MM.1S (cell line): ENCODE measurements at regions not wholly inside any gene's neighbourhood (a gene's known extent, or its start where the extent isn't known, plus 50 kb on each side); places are given as distances from the start of the nearest gene placed in this dataset.

Source experiments
- EZH2 ChIP-seq: fragments of 300-600 bp; sonication (generic); optimal IDR thresholded peaks from 2 replicates; pipeline ENCODE3; 2017; ENCODE audit warnings: low read depth, mild to moderate bottlenecking, antibody characterized with exemption, low read length, mixed read lengths
- EZH2phosphoT487 ChIP-seq: fragments of 300-600 bp; sonication (generic); IDR thresholded peaks from 2 replicates; pipeline ENCODE4 v1.6.1; 2018; ENCODE audit warnings: antibody characterized with exemption, low read length
- TF ChIP-seq, protein P1 (sequence below): fragments of 300-600 bp; sonication (generic); IDR thresholded peaks from 2 replicates; pipeline ENCODE4 v1.5.1; 2016; ENCODE audit warnings: antibody characterized with exemption, low read length, mixed read lengths

DNA sequence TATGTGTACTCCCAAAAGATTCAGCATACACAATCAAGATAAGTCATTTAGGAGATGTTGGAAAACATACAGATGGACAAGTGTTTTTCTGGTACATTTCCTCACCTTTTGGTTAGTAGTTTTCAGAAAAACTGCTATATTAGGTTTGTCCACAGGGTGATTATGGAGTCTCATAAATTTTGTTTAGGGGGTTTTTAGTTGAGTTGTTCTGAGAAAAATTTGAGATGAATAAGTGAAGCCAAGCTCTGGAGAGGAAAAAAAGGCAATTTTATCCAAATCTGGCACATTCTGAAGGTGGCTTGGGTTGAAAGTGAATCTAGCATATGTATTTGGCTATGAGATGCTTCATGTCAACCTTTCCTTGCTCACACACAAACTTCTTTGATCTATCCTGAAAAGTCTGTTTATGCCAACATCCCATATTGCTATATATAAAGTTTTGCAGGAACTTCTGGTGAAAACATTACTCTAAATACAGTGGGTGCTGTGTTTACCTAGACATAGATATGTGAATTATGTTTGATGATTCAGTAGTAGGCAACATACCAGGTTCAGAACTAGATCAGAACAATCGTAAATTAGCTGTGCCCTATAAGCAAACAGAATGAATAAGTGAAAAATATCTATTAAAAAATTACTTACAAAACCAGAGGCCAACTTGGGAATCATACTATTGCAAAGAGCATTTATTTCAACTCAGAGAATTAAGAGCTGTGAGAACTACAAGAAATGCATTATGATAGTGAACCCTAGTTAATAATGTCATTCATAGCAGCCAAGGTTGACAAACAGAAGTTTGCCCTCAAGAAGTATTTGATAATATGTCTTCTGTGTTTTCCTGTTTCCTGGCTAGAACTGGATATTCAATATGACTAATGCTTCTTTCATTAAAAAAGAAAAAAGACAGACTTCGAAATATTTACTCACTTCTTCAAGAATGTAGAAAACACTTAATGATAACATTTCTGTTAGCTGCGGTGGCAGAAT lies 552.0 kb downstream of the IRS1 start:
- TF ChIP-seq, protein P1, sequence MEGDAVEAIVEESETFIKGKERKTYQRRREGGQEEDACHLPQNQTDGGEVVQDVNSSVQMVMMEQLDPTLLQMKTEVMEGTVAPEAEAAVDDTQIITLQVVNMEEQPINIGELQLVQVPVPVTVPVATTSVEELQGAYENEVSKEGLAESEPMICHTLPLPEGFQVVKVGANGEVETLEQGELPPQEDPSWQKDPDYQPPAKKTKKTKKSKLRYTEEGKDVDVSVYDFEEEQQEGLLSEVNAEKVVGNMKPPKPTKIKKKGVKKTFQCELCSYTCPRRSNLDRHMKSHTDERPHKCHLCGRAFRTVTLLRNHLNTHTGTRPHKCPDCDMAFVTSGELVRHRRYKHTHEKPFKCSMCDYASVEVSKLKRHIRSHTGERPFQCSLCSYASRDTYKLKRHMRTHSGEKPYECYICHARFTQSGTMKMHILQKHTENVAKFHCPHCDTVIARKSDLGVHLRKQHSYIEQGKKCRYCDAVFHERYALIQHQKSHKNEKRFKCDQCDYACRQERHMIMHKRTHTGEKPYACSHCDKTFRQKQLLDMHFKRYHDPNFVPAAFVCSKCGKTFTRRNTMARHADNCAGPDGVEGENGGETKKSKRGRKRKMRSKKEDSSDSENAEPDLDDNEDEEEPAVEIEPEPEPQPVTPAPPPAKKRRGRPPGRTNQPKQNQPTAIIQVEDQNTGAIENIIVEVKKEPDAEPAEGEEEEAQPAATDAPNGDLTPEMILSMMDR, result no peak
- TF ChIP-seq EZH2phosphoT487 (no peak), EZH2 (no peak)
